ENCODE measurements at regions not wholly inside any gene's neighbourhood (a gene's known extent, or its start where the extent isn't known, plus 50 kb on each side); places are given as distances from the start of the nearest gene placed in this dataset.

DNA sequence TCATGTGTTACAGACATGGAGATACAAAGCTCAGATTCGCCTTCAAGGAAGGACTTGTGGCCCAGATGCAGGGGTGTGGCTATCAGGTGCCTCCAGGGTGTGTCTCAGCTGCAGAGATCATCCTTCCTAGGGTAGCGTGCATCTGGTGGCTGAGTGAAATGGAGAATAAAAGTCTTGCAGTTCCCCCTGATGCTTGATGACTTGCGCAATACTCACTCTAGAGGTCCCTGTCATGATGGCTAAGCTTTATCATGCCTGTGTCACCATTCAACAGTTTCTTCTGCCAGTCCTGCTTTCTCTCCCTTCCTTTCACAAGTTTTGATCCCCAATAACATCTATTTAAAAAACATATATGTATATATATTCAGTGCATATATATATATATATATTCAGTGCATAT, 228.1 kb downstream of the PAX1 start:
- TF ChIP-seq, protein P1, sequence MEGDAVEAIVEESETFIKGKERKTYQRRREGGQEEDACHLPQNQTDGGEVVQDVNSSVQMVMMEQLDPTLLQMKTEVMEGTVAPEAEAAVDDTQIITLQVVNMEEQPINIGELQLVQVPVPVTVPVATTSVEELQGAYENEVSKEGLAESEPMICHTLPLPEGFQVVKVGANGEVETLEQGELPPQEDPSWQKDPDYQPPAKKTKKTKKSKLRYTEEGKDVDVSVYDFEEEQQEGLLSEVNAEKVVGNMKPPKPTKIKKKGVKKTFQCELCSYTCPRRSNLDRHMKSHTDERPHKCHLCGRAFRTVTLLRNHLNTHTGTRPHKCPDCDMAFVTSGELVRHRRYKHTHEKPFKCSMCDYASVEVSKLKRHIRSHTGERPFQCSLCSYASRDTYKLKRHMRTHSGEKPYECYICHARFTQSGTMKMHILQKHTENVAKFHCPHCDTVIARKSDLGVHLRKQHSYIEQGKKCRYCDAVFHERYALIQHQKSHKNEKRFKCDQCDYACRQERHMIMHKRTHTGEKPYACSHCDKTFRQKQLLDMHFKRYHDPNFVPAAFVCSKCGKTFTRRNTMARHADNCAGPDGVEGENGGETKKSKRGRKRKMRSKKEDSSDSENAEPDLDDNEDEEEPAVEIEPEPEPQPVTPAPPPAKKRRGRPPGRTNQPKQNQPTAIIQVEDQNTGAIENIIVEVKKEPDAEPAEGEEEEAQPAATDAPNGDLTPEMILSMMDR (IDR thresholded peaks at IDR 0.05): no peak
- TF ChIP-seq EP300 (IDR thresholded peaks at IDR 0.05) (no peak), POLR2A (IDR thresholded peaks at IDR 0.05) (no peak)
